Panc1 (cell line): ENCODE measurements at regions not wholly inside any gene's neighbourhood (a gene's known extent, or its start where the extent isn't known, plus 50 kb on each side); places are given as distances from the start of the nearest gene placed in this dataset.

Source experiments
- ATAC-seq: fragments of 200-7000 bp; cut with Tn5 transposase; 2 replicates; pipeline ENCODE4 v1.9.1; 2020; ENCODE audit warnings: mild to moderate bottlenecking, moderate library complexity
- BruUV-seq: library from RNA; stranded (reverse); fragments of 400-500 nt; replicated peaks from 2 replicates; lab custom pipeline; 2021; lab: Mats Ljungman, UMichigan
- CTCF ChIA-PET: fragments of 300-600 bp; sonication (Branson Sonifier 250); formaldehyde crosslinking; loops from one replicate; lab custom pipeline; 2022; ENCODE audit warnings: antibody characterized with exemption; lab: Charles Lee
- POLR2A ChIA-PET: fragments of 300-600 bp; sonication (Branson Sonifier 250); formaldehyde crosslinking; loops from one replicate; lab custom pipeline; 2022; ENCODE audit warnings: antibody characterized with exemption; lab: Charles Lee
- DNase-seq: peaks from one replicate; pipeline ENCODE4 v3.0.0-alpha.2; 2010; ENCODE audit warnings: low read depth, low spot score
- H3K27ac ChIP-seq: 2 replicates; pipeline ENCODE4 v1.5.1; 2011; ENCODE audit warnings: mild to moderate bottlenecking, low read length, inconsistent platforms
- H3K27me3 ChIP-seq: fragments of 200-500 bp; sonication (Bioruptor generic); 2 replicates; pipeline ENCODE4 v1.6.0; 2014; ENCODE audit warnings: low read length, inconsistent platforms; ENCODE audit not compliant: control insufficient read depth, insufficient read depth
- H3K36me3 ChIP-seq: fragments of 200-500 bp; sonication (Bioruptor generic); 2 replicates; pipeline ENCODE4 v1.5.1; 2014; ENCODE audit warnings: inconsistent platforms, mild to moderate bottlenecking, low read length, moderate library complexity; ENCODE audit not compliant: control insufficient read depth, insufficient read depth
- H3K4me1 ChIP-seq: 2 replicates; pipeline ENCODE4 v1.5.1; 2011; ENCODE audit warnings: inconsistent platforms, mild to moderate bottlenecking, low read length, moderate library complexity; ENCODE audit not compliant: control insufficient read depth, insufficient read depth
- H3K4me3 ChIP-seq, 2 experiments: 2 replicates each; pipeline ENCODE4 v1.5.1; 2011 to 2012; ENCODE audit warnings: low read depth in 2 of 2, low read length in 2 of 2, mild to moderate bottlenecking in 2 of 2, inconsistent platforms in 1 of 2, moderate library complexity in 1 of 2
- H3K9me3 ChIP-seq: fragments of 200-500 bp; sonication (Bioruptor generic); 2 replicates; pipeline ENCODE4 v1.5.1; 2014; ENCODE audit warnings: low read depth, mild to moderate bottlenecking, inconsistent platforms, low read length, moderate library complexity; ENCODE audit not compliant: control insufficient read depth, insufficient read depth
- POLR2AphosphoS5 ChIP-seq: IDR thresholded peaks from 2 replicates; pipeline ENCODE4 v1.6.1; 2012; ENCODE audit warnings: mild to moderate bottlenecking, low read depth, low read length, moderate library complexity
- SIN3A ChIP-seq: IDR thresholded peaks from 2 replicates; pipeline ENCODE4 v1.6.1; 2012; ENCODE audit warnings: low read depth, mild to moderate bottlenecking, low read length, moderate library complexity, borderline replicate concordance; ENCODE audit not compliant: insufficient read depth
- TCF7L2 ChIP-seq: IDR thresholded peaks from 2 replicates; pipeline ENCODE4 v1.6.1; 2011; ENCODE audit warnings: mild to moderate bottlenecking, low read depth, low read length, inconsistent platforms
- in situ Hi-C: cut with HindIII; loops from 2 replicates; pipeline ENCODE4 v1.10.0; 2016; ENCODE audit warnings: low sequenced_read_pairs, low pct_unique_long_range_greater_than_20kb
- intact Hi-C: fragments of 100-400 bp; cut with micrococcal nuclease; formaldehyde crosslinking; loops from one replicate; pipeline ENCODE4 v1.10.0; 2022; ENCODE audit not compliant: unreplicated experiment
- TF ChIP-seq, protein P1 (sequence below), 2 experiments: IDR thresholded peaks; 2 replicates each; pipeline ENCODE4 v1.6.1; 2011 to 2012; ENCODE audit warnings: low read depth in 2 of 2, control low read depth in 1 of 2, low read length in 1 of 2, mild to moderate bottlenecking in 1 of 2, moderate library complexity in 1 of 2; ENCODE audit not compliant: insufficient read depth in 1 of 2
- TF ChIP-seq, protein P2 (sequence below): fragments of 450-650 bp; IDR thresholded peaks from 2 replicates; pipeline ENCODE4 v1.5.1; 2017; ENCODE audit warnings: mild to moderate bottlenecking

- in situ Hi-C loops = no loop called here
- ATAC-seq = no peak
- no TSS peak for BruUV-seq
- no peak for DNase-seq
- Histone ChIP-seq H3K36me3 (no peaks in the 10 kb centered on the region), H3K27ac (no peak overlapping the region), H3K4me1 (no peaks in the 10 kb centered on the region), H3K9me3 (no peaks in the 10 kb centered on the region), H3K4me3 (no peak overlapping the region), H3K27me3 (peaks cover 14% of the 10 kb centered on the region)
- POLR2A ChIA-PET = no interaction called here
- CTCF ChIA-PET = no interaction called here
- intact Hi-C loops = no loop called here
- TF ChIP-seq POLR2AphosphoS5 (no peak), SIN3A (no peak), TCF7L2 (no peak)
- TF ChIP-seq, protein P1, sequence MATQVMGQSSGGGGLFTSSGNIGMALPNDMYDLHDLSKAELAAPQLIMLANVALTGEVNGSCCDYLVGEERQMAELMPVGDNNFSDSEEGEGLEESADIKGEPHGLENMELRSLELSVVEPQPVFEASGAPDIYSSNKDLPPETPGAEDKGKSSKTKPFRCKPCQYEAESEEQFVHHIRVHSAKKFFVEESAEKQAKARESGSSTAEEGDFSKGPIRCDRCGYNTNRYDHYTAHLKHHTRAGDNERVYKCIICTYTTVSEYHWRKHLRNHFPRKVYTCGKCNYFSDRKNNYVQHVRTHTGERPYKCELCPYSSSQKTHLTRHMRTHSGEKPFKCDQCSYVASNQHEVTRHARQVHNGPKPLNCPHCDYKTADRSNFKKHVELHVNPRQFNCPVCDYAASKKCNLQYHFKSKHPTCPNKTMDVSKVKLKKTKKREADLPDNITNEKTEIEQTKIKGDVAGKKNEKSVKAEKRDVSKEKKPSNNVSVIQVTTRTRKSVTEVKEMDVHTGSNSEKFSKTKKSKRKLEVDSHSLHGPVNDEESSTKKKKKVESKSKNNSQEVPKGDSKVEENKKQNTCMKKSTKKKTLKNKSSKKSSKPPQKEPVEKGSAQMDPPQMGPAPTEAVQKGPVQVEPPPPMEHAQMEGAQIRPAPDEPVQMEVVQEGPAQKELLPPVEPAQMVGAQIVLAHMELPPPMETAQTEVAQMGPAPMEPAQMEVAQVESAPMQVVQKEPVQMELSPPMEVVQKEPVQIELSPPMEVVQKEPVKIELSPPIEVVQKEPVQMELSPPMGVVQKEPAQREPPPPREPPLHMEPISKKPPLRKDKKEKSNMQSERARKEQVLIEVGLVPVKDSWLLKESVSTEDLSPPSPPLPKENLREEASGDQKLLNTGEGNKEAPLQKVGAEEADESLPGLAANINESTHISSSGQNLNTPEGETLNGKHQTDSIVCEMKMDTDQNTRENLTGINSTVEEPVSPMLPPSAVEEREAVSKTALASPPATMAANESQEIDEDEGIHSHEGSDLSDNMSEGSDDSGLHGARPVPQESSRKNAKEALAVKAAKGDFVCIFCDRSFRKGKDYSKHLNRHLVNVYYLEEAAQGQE (IDR thresholded peaks at IDR 0.05; ENCODE audit: insufficient read depth in 1 of 2, low read depth in 2 of 2, low read length in 1 of 2) = no peak
Measured at GRCh38 chr2:236954641-236955040, 131.0 kb upstream of the COPS8 start.

DNA sequence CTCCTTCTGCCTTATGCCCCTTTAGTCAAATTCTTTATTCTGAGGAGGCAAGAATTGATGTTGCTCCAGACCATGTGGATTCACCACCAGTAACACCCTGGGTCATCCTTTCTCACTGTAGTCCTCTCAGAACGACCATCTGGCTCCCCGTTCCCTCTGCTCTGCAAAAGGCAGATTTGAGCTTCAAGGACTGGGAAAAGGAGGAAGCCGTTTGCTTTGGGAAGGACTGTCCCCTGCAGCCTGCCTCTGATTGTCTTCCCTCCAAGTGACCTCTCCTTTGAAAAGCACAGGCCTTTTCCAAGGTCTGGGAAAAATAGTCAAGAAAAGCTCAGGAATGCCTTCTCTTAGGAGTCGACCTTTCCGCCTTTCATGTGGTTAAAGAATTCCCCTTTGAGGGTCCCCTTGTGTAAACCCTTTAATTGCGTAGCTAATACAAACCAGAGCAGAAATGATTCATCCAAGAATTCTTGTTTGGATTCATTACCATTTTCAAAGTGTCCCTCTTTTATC is 130.1 kb upstream of the COPS8 start:
- Histone ChIP-seq H3K36me3 (no peaks in the 10 kb centered on the region), H3K4me3 (no peak overlapping the region), H3K27me3 (peaks cover 12% of the 10 kb centered on the region), H3K9me3 (no peaks in the 10 kb centered on the region), H3K4me1 (no peaks in the 10 kb centered on the region), H3K27ac (no peak overlapping the region)
- no TSS peak for BruUV-seq
- ChIA-PET CTCF (no interaction called here), POLR2A (no interaction called here)
- intact Hi-C loops = no loop called here
- no peak for DNase-seq
- TF ChIP-seq, protein P1 (IDR thresholded peaks at IDR 0.05; ENCODE audit: insufficient read depth in 1 of 2, low read depth in 2 of 2, low read length in 1 of 2) = no peak
- TF ChIP-seq TCF7L2 = no peak
- ATAC-seq = no peak
- in situ Hi-C loops = no loop called here

- Histone ChIP-seq H3K27me3 (peaks cover 12% of the 10 kb centered on the region), H3K9me3 (no peaks in the 10 kb centered on the region), H3K4me1 (no peaks in the 10 kb centered on the region), H3K36me3 (no peaks in the 10 kb centered on the region), H3K27ac (no peak overlapping the region), H3K4me3 (no peak overlapping the region)
- no TSS peak for BruUV-seq
- in situ Hi-C loops (no loop called here), intact Hi-C loops (no loop called here)
- no peak for ATAC-seq
- DNase-seq = no peak
- TF ChIP-seq POLR2AphosphoS5 (no peak), TCF7L2 (no peak)
- TF ChIP-seq, protein P2, sequence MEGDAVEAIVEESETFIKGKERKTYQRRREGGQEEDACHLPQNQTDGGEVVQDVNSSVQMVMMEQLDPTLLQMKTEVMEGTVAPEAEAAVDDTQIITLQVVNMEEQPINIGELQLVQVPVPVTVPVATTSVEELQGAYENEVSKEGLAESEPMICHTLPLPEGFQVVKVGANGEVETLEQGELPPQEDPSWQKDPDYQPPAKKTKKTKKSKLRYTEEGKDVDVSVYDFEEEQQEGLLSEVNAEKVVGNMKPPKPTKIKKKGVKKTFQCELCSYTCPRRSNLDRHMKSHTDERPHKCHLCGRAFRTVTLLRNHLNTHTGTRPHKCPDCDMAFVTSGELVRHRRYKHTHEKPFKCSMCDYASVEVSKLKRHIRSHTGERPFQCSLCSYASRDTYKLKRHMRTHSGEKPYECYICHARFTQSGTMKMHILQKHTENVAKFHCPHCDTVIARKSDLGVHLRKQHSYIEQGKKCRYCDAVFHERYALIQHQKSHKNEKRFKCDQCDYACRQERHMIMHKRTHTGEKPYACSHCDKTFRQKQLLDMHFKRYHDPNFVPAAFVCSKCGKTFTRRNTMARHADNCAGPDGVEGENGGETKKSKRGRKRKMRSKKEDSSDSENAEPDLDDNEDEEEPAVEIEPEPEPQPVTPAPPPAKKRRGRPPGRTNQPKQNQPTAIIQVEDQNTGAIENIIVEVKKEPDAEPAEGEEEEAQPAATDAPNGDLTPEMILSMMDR = no peak
- CTCF ChIA-PET = no interaction called here
- POLR2A ChIA-PET = no interaction called here
Measured at GRCh38 chr2:236956031-236956618, 129.6 kb upstream of the COPS8 start.
